ENCODE measurements at regions not wholly inside any gene's neighbourhood (a gene's known extent, or its start where the extent isn't known, plus 50 kb on each side); places are given as distances from the start of the nearest gene placed in this dataset.

- no peaks in the 10 kb centered on the region for H3K27me3 Mint-ChIP-seq (ENCODE audit: low read depth)
- H3K9me3 Mint-ChIP-seq = no peaks in the 10 kb centered on the region
- no peak overlapping the region for H3K27ac Mint-ChIP-seq
Observed at GRCh38 chr21:15333136-15333710, 268.4 kb upstream of the NRIP1 start.

GRCh38 chr21:15333951-15334350, 269.2 kb upstream of the NRIP1 start:
- Mint-ChIP-seq H3K27ac (no peak overlapping the region), H3K4me1 (ENCODE audit: low read depth) (no peaks in the 10 kb centered on the region), H3K4me3 (no peak overlapping the region), H3K27me3 (ENCODE audit: low read depth) (no peaks in the 10 kb centered on the region), H3K9me3 (no peaks in the 10 kb centered on the region), H3K36me3 (ENCODE audit: low read depth) (no peaks in the 10 kb centered on the region)

More at GRCh38 chr21:15333136-15333710, 268.4 kb upstream of the NRIP1 start:
- Mint-ChIP-seq H3K4me1 (ENCODE audit: low read depth) (no peaks in the 10 kb centered on the region), H3K36me3 (ENCODE audit: low read depth) (no peaks in the 10 kb centered on the region), H3K4me3 (no peak overlapping the region)

GRCh38 chr21:15343066-15343465, 278.3 kb upstream of the NRIP1 start:
- Mint-ChIP-seq H3K4me1 (ENCODE audit: low read depth) (no peaks in the 10 kb centered on the region), H3K36me3 (ENCODE audit: low read depth) (no peaks in the 10 kb centered on the region), H3K27ac (no peak overlapping the region), H3K27me3 (ENCODE audit: low read depth) (no peaks in the 10 kb centered on the region), H3K4me3 (no peak overlapping the region), H3K9me3 (peaks cover 5% of the 10 kb centered on the region)

GRCh38 chr21:15352009-15352408, 287.2 kb upstream of the NRIP1 start:
- Mint-ChIP-seq H3K4me1 (ENCODE audit: low read depth) (no peaks in the 10 kb centered on the region), H3K27ac (no peak overlapping the region), H3K27me3 (ENCODE audit: low read depth) (no peaks in the 10 kb centered on the region), H3K4me3 (no peak overlapping the region), H3K9me3 (peaks cover 3% of the 10 kb centered on the region), H3K36me3 (ENCODE audit: low read depth) (no peaks in the 10 kb centered on the region)

- no peaks in the 10 kb centered on the region for H3K36me3 Mint-ChIP-seq (ENCODE audit: low read depth)
- peaks cover 3% of the 10 kb centered on the region for H3K9me3 Mint-ChIP-seq
- no peak overlapping the region for H3K4me3 Mint-ChIP-seq
- no peak overlapping the region for H3K27ac Mint-ChIP-seq
- H3K4me1 Mint-ChIP-seq (ENCODE audit: low read depth) = no peaks in the 10 kb centered on the region
- H3K27me3 Mint-ChIP-seq (ENCODE audit: low read depth) = no peaks in the 10 kb centered on the region
Observed at GRCh38 chr21:15353546-15353945, 288.7 kb upstream of the NRIP1 start.

- Mint-ChIP-seq H3K4me1 (ENCODE audit: low read depth) (no peaks in the 10 kb centered on the region), H3K27ac (no peak overlapping the region), H3K36me3 (ENCODE audit: low read depth) (no peaks in the 10 kb centered on the region), H3K27me3 (ENCODE audit: low read depth) (no peaks in the 10 kb centered on the region), H3K4me3 (no peak overlapping the region), H3K9me3 (peaks cover 2% of the 10 kb centered on the region)
Observed at GRCh38 chr21:15354516-15354915, 289.7 kb upstream of the NRIP1 start.

- Mint-ChIP-seq H3K4me3 (no peak overlapping the region), H3K36me3 (ENCODE audit: low read depth) (no peaks in the 10 kb centered on the region), H3K27me3 (ENCODE audit: low read depth) (no peaks in the 10 kb centered on the region), H3K9me3 (no peaks in the 10 kb centered on the region), H3K4me1 (ENCODE audit: low read depth) (no peaks in the 10 kb centered on the region), H3K27ac (no peak overlapping the region)
Observed at GRCh38 chr21:15355066-15355465, 290.3 kb upstream of the NRIP1 start.

- Mint-ChIP-seq H3K4me3 (no peak overlapping the region), H3K9me3 (no peaks in the 10 kb centered on the region), H3K27me3 (ENCODE audit: low read depth) (no peaks in the 10 kb centered on the region), H3K4me1 (ENCODE audit: low read depth) (no peaks in the 10 kb centered on the region), H3K27ac (no peak overlapping the region), H3K36me3 (ENCODE audit: low read depth) (no peaks in the 10 kb centered on the region)
Observed at GRCh38 chr21:15359251-15359650, 294.5 kb upstream of the NRIP1 start.

GRCh38 chr21:15362458-15362857, 297.7 kb upstream of the NRIP1 start:
- H3K9me3 Mint-ChIP-seq = peaks cover 11% of the 10 kb centered on the region
- H3K4me3 Mint-ChIP-seq = no peak overlapping the region
- no peak overlapping the region for H3K27ac Mint-ChIP-seq
- no peaks in the 10 kb centered on the region for H3K27me3 Mint-ChIP-seq (ENCODE audit: low read depth)
- no peaks in the 10 kb centered on the region for H3K4me1 Mint-ChIP-seq (ENCODE audit: low read depth)
- H3K36me3 Mint-ChIP-seq (ENCODE audit: low read depth) = no peaks in the 10 kb centered on the region

- Mint-ChIP-seq H3K9me3 (peaks cover 14% of the 10 kb centered on the region), H3K27me3 (ENCODE audit: low read depth) (no peaks in the 10 kb centered on the region), H3K27ac (no peak overlapping the region), H3K36me3 (ENCODE audit: low read depth) (no peaks in the 10 kb centered on the region), H3K4me3 (no peak overlapping the region), H3K4me1 (ENCODE audit: low read depth) (no peaks in the 10 kb centered on the region)
Observed at GRCh38 chr21:15363921-15364320, 299.1 kb upstream of the NRIP1 start.

GRCh38 chr21:15365751-15366392, 301.1 kb upstream of the NRIP1 start:
- Mint-ChIP-seq H3K9me3 (peaks cover 17% of the 10 kb centered on the region), H3K4me1 (ENCODE audit: low read depth) (no peaks in the 10 kb centered on the region), H3K4me3 (no peak overlapping the region), H3K27me3 (ENCODE audit: low read depth) (no peaks in the 10 kb centered on the region), H3K27ac (no peak overlapping the region), H3K36me3 (ENCODE audit: low read depth) (no peaks in the 10 kb centered on the region)

- H3K4me3 Mint-ChIP-seq = no peak overlapping the region
- H3K27ac Mint-ChIP-seq = no peak overlapping the region
- no peaks in the 10 kb centered on the region for H3K4me1 Mint-ChIP-seq (ENCODE audit: low read depth)
- H3K9me3 Mint-ChIP-seq = peaks cover 17% of the 10 kb centered on the region
- H3K27me3 Mint-ChIP-seq (ENCODE audit: low read depth) = no peaks in the 10 kb centered on the region
- H3K36me3 Mint-ChIP-seq (ENCODE audit: low read depth) = no peaks in the 10 kb centered on the region
Observed at GRCh38 chr21:15366555-15366954, 301.8 kb upstream of the NRIP1 start.

GRCh38 chr21:15367061-15367626, 302.3 kb upstream of the NRIP1 start:
- H3K9me3 Mint-ChIP-seq = peaks cover 17% of the 10 kb centered on the region
- H3K27ac Mint-ChIP-seq = no peak overlapping the region
- H3K4me1 Mint-ChIP-seq (ENCODE audit: low read depth) = no peaks in the 10 kb centered on the region
- no peak overlapping the region for H3K4me3 Mint-ChIP-seq
- H3K36me3 Mint-ChIP-seq (ENCODE audit: low read depth) = no peaks in the 10 kb centered on the region
- no peaks in the 10 kb centered on the region for H3K27me3 Mint-ChIP-seq (ENCODE audit: low read depth)

GRCh38 chr21:15370462-15370975, 305.7 kb upstream of the NRIP1 start:
- peak overlapping the region; percentile 27 for H3K27ac Mint-ChIP-seq
- H3K4me1 Mint-ChIP-seq (ENCODE audit: low read depth) = no peaks in the 10 kb centered on the region
- H3K27me3 Mint-ChIP-seq (ENCODE audit: low read depth) = no peaks in the 10 kb centered on the region
- no peaks in the 10 kb centered on the region for H3K36me3 Mint-ChIP-seq (ENCODE audit: low read depth)
- H3K4me3 Mint-ChIP-seq = no peak overlapping the region
- peaks cover 17% of the 10 kb centered on the region for H3K9me3 Mint-ChIP-seq

- Mint-ChIP-seq H3K4me3 (no peak overlapping the region), H3K4me1 (ENCODE audit: low read depth) (no peaks in the 10 kb centered on the region), H3K27ac (no peak overlapping the region), H3K9me3 (peaks cover 3% of the 10 kb centered on the region), H3K36me3 (ENCODE audit: low read depth) (no peaks in the 10 kb centered on the region), H3K27me3 (ENCODE audit: low read depth) (no peaks in the 10 kb centered on the region)
Observed at GRCh38 chr21:15373941-15374340, 309.1 kb upstream of the NRIP1 start.

Measured in T-helper 1 cell treated with Interleukin-12 subunit alpha and Interleukin-12 subunit beta and Interleukin-4 antibody, amounts not matched to agents 30 μg/mL and 1 μg/mL, for 36 hours (primary cell).